Gastroesophageal sphincter (tissue), 4 donors: ENCODE measurements at regions not wholly inside any gene's neighbourhood (a gene's known extent, or its start where the extent isn't known, plus 50 kb on each side); places are given as distances from the start of the nearest gene placed in this dataset.

Experiments
- ATAC-seq: fragments of 150-250 bp; one replicate; pipeline ENCODE4 v1.9.1; 2016; ENCODE audit warnings: mild to moderate bottlenecking, moderate library complexity
- H3K27ac ChIP-seq, 4 donors: fragments of 200-600 bp; sonication (generic) in 3 of 4; 1 replicate in 3 of 4; 2 replicates in 1 of 4; pipeline ENCODE4 v1.5.1; 2016 to 2019
- H3K27me3 ChIP-seq: fragments of 200-600 bp; sonication (generic); one replicate; pipeline ENCODE4 v1.5.1; 2019
- H3K36me3 ChIP-seq, 2 donors: fragments of 200-600 bp; sonication (generic); one replicate each; pipeline ENCODE4 v1.5.1; 2019; ENCODE audit warnings: control low read depth in 1 of 2
- H3K4me1 ChIP-seq, 3 donors: fragments of 200-600 bp; sonication (generic); 1 replicate in 2 of 3; 2 replicates in 1 of 3; pipeline ENCODE4 v1.5.1; 2016 to 2019; ENCODE audit warnings: control low read depth in 2 of 3
- H3K4me3 ChIP-seq, 2 donors: fragments of 200-600 bp; sonication (generic); one replicate each; pipeline ENCODE4 v1.5.1; 2019; ENCODE audit warnings: mild to moderate bottlenecking in 1 of 2, moderate library complexity in 1 of 2
- H3K9me3 ChIP-seq, 3 donors: fragments of 200-600 bp; sonication (generic); one replicate each; pipeline ENCODE4 v1.5.1; 2017 to 2019; ENCODE audit warnings: control low read depth in 2 of 3
- EP300 ChIP-seq: sonication (generic); formaldehyde crosslinking; IDR thresholded peaks from one replicate; pipeline ENCODE4 v1.6.1; 2017; ENCODE audit warnings: antibody characterized with exemption, mild to moderate bottlenecking
- POLR2A ChIP-seq, 2 donors: fragments of 450-650 bp; IDR thresholded peaks; one replicate each; pipeline ENCODE4 v1.6.1; 2017; ENCODE audit warnings: antibody characterized with exemption in 2 of 2, mild to moderate bottlenecking in 2 of 2, moderate library complexity in 1 of 2
- POLR2AphosphoS5 ChIP-seq: sonication (generic); formaldehyde crosslinking; IDR thresholded peaks from one replicate; pipeline ENCODE4 v1.6.1; 2017; ENCODE audit warnings: antibody characterized with exemption
- whole genome bisulfite sequencing, 2 donors: methylation state at CpG; one replicate each; pipeline ENCODE4 v1.1.5; 2018; ENCODE audit warnings: low coverage in 1 of 2; 5-methylcytosine and 5-hydroxymethylcytosine counted together
- TF ChIP-seq, protein P1 (sequence below), 4 experiments: fragments of 200-600 bp in 2 of 4; fragments of 450-650 bp in 2 of 4; sonication (generic) in 1 of 4; IDR thresholded peaks; one replicate each; pipeline ENCODE4 v1.5.1; 2017 to 2019; ENCODE audit warnings: antibody characterized with exemption in 4 of 4, mild to moderate bottlenecking in 2 of 4, moderate library complexity in 2 of 4

GRCh38 chr4:133476063-133476462, 327.0 kb downstream of the PCDH10 start:
- Histone ChIP-seq H3K9me3 (no peaks in the 10 kb centered on the region), H3K27me3 (no peaks in the 10 kb centered on the region), H3K4me1 (no peaks in the 10 kb centered on the region), H3K36me3 (no peaks in the 10 kb centered on the region), H3K4me3 (no peak overlapping the region), H3K27ac (no peak overlapping the region)
- 44 to 50% methylated on average over 1 of the region's 1 CpG for WGBS, 2 donors
- ATAC-seq, result no peak
- TF ChIP-seq, protein P1, sequence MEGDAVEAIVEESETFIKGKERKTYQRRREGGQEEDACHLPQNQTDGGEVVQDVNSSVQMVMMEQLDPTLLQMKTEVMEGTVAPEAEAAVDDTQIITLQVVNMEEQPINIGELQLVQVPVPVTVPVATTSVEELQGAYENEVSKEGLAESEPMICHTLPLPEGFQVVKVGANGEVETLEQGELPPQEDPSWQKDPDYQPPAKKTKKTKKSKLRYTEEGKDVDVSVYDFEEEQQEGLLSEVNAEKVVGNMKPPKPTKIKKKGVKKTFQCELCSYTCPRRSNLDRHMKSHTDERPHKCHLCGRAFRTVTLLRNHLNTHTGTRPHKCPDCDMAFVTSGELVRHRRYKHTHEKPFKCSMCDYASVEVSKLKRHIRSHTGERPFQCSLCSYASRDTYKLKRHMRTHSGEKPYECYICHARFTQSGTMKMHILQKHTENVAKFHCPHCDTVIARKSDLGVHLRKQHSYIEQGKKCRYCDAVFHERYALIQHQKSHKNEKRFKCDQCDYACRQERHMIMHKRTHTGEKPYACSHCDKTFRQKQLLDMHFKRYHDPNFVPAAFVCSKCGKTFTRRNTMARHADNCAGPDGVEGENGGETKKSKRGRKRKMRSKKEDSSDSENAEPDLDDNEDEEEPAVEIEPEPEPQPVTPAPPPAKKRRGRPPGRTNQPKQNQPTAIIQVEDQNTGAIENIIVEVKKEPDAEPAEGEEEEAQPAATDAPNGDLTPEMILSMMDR (IDR thresholded peaks at IDR 0.05), result no peak
- TF ChIP-seq EP300, result no peak

GRCh38 chr4:133474501-133474900, 325.4 kb downstream of the PCDH10 start:
- 91 to 100% methylated on average over 2 of the region's 2 CpGs for WGBS, 2 donors
- Histone ChIP-seq H3K9me3 (no peaks in the 10 kb centered on the region), H3K4me3 (no peak overlapping the region), H3K27me3 (no peaks in the 10 kb centered on the region), H3K27ac (no peak overlapping the region), H3K36me3 (no peaks in the 10 kb centered on the region), H3K4me1 (no peaks in the 10 kb centered on the region)
- no peak for TF ChIP-seq POLR2A (IDR thresholded peaks at IDR 0.05)
- TF ChIP-seq, protein P1 (IDR thresholded peaks at IDR 0.05), result no peak
- TF ChIP-seq EP300, result no peak
- TF ChIP-seq POLR2AphosphoS5, result no peak
- no peak for ATAC-seq

- 53 to 87% methylated on average over 1 of the region's 1 CpG for WGBS, 2 donors
- no peaks in the 10 kb centered on the region for H3K27me3 ChIP-seq
- H3K9me3 ChIP-seq, result no peaks in the 10 kb centered on the region
- H3K27ac ChIP-seq, result no peak overlapping the region
- TF ChIP-seq, protein P1 (IDR thresholded peaks at IDR 0.05), result no peak
- no peak for TF ChIP-seq POLR2AphosphoS5
- TF ChIP-seq POLR2A (IDR thresholded peaks at IDR 0.05), result no peak
- TF ChIP-seq EP300, result no peak
- no peak overlapping the region for H3K4me3 ChIP-seq
- ATAC-seq, result no peak
- no peaks in the 10 kb centered on the region for H3K36me3 ChIP-seq
- H3K4me1 ChIP-seq, result no peaks in the 10 kb centered on the region
Measured at GRCh38 chr4:133472244-133472643, 323.1 kb downstream of the PCDH10 start.

DNA sequence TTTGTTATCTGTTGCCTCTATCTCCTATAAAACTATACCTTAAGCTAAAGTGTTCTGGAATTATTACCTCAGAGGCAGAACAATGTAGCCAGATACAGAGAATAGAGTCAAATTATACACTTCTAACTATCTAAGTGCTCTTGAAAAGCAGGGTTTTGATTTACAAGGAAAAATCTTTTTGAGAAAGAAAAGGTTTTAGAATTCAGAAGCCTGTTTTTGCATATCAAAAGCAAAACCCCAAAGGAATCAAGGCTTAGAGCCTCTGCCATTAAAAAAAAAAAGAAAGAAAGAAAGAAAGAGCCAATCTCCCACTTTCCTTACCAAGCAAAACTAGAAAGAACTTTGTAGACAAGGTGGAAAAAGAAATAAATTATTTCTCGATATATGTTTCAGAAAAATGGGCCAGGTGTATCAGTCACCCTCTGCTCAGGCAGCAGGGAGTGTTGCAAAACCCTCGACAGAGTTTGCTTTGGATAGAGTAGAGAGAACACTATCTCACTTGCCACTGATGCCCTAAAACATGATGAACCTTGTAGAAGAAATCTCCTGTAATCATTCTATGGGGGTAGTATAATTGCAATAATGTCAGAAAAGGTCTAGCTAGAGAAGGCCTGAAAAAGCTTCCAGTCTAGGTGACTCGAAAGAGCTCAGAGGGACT, 318.3 kb downstream of the PCDH10 start:
- TF ChIP-seq EP300 (no peak), POLR2AphosphoS5 (no peak)
- TF ChIP-seq, protein P1 (IDR thresholded peaks at IDR 0.05), result no peak
- no peak for ATAC-seq
- Histone ChIP-seq H3K4me3 (no peak overlapping the region), H3K27ac (no peak overlapping the region), H3K9me3 (no peaks in the 10 kb centered on the region), H3K4me1 (no peaks in the 10 kb centered on the region), H3K27me3 (no peaks in the 10 kb centered on the region), H3K36me3 (no peaks in the 10 kb centered on the region)
- WGBS, 2 donors, result 73 to 84% methylated on average over 3 of the region's 3 CpGs

GRCh38 chr4:133465022-133465421, 315.9 kb downstream of the PCDH10 start:
- Histone ChIP-seq H3K4me3 (no peak overlapping the region), H3K27me3 (no peaks in the 10 kb centered on the region), H3K9me3 (no peaks in the 10 kb centered on the region), H3K27ac (no peak overlapping the region), H3K4me1 (no peaks in the 10 kb centered on the region), H3K36me3 (no peaks in the 10 kb centered on the region)
- no peak for ATAC-seq
- WGBS, 2 donors, result 73 to 80% methylated on average over 3 to 4 of the region's 4 CpGs
- TF ChIP-seq POLR2A (IDR thresholded peaks at IDR 0.05) (no peak), EP300 (no peak), POLR2AphosphoS5 (no peak)
- TF ChIP-seq, protein P1 (IDR thresholded peaks at IDR 0.05), result no peak
